ENCODE measurements at regions not wholly inside any gene's neighbourhood (a gene's known extent, or its start where the extent isn't known, plus 50 kb on each side); places are given as distances from the start of the nearest gene placed in this dataset.
"Not testable (repeated sequence)": the region's sequence is repeated elsewhere in the genome, so short reads cannot be mapped to it uniquely, and the experiment has no call there.

- not testable (repeated sequence) for TF ChIP-seq CTCF (conservative IDR thresholded peaks at IDR 0.05; ENCODE audit: low read length); EZH2phosphoT487 (IDR thresholded peaks at IDR 0.05; ENCODE audit: borderline replicate concordance)
Measured at GRCh38 chr1:120947114-120947513, 57.5 kb downstream of the PPIAL4A start.

Data from Loucy (cell line).